ENCODE measurements at regions not wholly inside any gene's neighbourhood (a gene's known extent, or its start where the extent isn't known, plus 50 kb on each side); places are given as distances from the start of the nearest gene placed in this dataset.

DNA sequence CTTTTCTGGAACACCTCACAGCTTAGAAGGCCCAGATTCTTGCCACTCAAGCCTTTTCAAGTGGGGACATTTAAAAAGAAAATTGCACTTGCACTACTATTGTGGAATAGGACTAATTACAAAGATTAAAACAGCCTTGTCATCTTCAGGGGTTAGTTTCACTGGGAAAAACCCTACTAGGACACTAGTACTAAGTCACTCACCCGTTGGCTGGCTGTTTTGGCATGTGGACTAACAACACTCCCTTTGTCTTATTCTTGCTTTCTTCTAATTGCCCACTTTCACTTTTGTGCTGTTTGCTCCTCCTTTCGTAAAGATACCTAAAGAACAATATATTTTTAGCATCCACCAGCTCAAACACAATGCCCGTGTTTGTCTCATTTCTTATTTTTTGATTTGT, 200.9 kb upstream of the MID1 start:
- no peak for DNase-seq (ENCODE audit: low spot score)
- Histone ChIP-seq H3K27me3 (ENCODE audit: control insufficient read depth in 4 of 4, insufficient read depth in 4 of 4, low read length in 3 of 4) (no peaks in the 10 kb centered on the region), H3K9ac (ENCODE audit: low read depth in 1 of 2, low read length in 2 of 2) (no peak overlapping the region), H3K4me3 (ENCODE audit: low read depth in 1 of 3, low read length in 3 of 3) (no peak overlapping the region), H3K9me3 (ENCODE audit: control insufficient read depth in 4 of 4, low read length in 3 of 4) (no peaks in the 10 kb centered on the region), H3K36me3 (ENCODE audit: control insufficient read depth in 4 of 4, insufficient read depth in 3 of 4, low read depth in 1 of 4, low read length in 3 of 4) (no peaks in the 10 kb centered on the region), H3K27ac (ENCODE audit: low read depth in 1 of 2, low read length in 2 of 2) (no peak overlapping the region), H3K4me1 (ENCODE audit: control insufficient read depth in 4 of 4, insufficient read depth in 4 of 4, low read length in 3 of 4) (no peaks in the 10 kb centered on the region)
- no peak for TF ChIP-seq GABPA (IDR thresholded peaks at IDR 0.05 in 1 of 2, conservative IDR thresholded peaks at IDR 0.05 in 1 of 2)
- no peak for TF ChIP-seq FOXA1 (IDR thresholded peaks at IDR 0.05)
- TF ChIP-seq NR2F2 (IDR thresholded peaks at IDR 0.05) = no peak
- no peak for TF ChIP-seq FOXA2 (IDR thresholded peaks at IDR 0.05)
- TF ChIP-seq HNF4A (conservative IDR thresholded peaks at IDR 0.05) = no peak
- TF ChIP-seq RXRA (IDR thresholded peaks at IDR 0.05) = no peak
- TF ChIP-seq TAF1 (conservative IDR thresholded peaks at IDR 0.05) = no peak
- no peak for TF ChIP-seq HNF4G (IDR thresholded peaks at IDR 0.05)
- TF ChIP-seq, protein P1, sequence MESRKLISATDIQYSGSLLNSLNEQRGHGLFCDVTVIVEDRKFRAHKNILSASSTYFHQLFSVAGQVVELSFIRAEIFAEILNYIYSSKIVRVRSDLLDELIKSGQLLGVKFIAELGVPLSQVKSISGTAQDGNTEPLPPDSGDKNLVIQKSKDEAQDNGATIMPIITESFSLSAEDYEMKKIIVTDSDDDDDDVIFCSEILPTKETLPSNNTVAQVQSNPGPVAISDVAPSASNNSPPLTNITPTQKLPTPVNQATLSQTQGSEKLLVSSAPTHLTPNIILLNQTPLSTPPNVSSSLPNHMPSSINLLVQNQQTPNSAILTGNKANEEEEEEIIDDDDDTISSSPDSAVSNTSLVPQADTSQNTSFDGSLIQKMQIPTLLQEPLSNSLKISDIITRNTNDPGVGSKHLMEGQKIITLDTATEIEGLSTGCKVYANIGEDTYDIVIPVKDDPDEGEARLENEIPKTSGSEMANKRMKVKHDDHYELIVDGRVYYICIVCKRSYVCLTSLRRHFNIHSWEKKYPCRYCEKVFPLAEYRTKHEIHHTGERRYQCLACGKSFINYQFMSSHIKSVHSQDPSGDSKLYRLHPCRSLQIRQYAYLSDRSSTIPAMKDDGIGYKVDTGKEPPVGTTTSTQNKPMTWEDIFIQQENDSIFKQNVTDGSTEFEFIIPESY (IDR thresholded peaks at IDR 0.05) = no peak
- TF ChIP-seq, protein P2, sequence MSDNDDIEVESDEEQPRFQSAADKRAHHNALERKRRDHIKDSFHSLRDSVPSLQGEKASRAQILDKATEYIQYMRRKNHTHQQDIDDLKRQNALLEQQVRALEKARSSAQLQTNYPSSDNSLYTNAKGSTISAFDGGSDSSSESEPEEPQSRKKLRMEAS (IDR thresholded peaks at IDR 0.05) = no peak
- TF ChIP-seq, protein P3, sequence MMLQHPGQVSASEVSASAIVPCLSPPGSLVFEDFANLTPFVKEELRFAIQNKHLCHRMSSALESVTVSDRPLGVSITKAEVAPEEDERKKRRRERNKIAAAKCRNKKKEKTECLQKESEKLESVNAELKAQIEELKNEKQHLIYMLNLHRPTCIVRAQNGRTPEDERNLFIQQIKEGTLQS (IDR thresholded peaks at IDR 0.05) = no peak
- TF ChIP-seq SP1 (IDR thresholded peaks at IDR 0.05) = no peak
- no peak for TF ChIP-seq EGR1 (IDR thresholded peaks at IDR 0.05; ENCODE audit: low read depth in 2 of 2)
- no peak for TF ChIP-seq JUND (IDR thresholded peaks at IDR 0.05)
- TF ChIP-seq, protein P4, sequence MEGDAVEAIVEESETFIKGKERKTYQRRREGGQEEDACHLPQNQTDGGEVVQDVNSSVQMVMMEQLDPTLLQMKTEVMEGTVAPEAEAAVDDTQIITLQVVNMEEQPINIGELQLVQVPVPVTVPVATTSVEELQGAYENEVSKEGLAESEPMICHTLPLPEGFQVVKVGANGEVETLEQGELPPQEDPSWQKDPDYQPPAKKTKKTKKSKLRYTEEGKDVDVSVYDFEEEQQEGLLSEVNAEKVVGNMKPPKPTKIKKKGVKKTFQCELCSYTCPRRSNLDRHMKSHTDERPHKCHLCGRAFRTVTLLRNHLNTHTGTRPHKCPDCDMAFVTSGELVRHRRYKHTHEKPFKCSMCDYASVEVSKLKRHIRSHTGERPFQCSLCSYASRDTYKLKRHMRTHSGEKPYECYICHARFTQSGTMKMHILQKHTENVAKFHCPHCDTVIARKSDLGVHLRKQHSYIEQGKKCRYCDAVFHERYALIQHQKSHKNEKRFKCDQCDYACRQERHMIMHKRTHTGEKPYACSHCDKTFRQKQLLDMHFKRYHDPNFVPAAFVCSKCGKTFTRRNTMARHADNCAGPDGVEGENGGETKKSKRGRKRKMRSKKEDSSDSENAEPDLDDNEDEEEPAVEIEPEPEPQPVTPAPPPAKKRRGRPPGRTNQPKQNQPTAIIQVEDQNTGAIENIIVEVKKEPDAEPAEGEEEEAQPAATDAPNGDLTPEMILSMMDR (IDR thresholded peaks at IDR 0.05; ENCODE audit: low read depth, low read length, missing input control) = no peak
- TF ChIP-seq, protein P5, sequence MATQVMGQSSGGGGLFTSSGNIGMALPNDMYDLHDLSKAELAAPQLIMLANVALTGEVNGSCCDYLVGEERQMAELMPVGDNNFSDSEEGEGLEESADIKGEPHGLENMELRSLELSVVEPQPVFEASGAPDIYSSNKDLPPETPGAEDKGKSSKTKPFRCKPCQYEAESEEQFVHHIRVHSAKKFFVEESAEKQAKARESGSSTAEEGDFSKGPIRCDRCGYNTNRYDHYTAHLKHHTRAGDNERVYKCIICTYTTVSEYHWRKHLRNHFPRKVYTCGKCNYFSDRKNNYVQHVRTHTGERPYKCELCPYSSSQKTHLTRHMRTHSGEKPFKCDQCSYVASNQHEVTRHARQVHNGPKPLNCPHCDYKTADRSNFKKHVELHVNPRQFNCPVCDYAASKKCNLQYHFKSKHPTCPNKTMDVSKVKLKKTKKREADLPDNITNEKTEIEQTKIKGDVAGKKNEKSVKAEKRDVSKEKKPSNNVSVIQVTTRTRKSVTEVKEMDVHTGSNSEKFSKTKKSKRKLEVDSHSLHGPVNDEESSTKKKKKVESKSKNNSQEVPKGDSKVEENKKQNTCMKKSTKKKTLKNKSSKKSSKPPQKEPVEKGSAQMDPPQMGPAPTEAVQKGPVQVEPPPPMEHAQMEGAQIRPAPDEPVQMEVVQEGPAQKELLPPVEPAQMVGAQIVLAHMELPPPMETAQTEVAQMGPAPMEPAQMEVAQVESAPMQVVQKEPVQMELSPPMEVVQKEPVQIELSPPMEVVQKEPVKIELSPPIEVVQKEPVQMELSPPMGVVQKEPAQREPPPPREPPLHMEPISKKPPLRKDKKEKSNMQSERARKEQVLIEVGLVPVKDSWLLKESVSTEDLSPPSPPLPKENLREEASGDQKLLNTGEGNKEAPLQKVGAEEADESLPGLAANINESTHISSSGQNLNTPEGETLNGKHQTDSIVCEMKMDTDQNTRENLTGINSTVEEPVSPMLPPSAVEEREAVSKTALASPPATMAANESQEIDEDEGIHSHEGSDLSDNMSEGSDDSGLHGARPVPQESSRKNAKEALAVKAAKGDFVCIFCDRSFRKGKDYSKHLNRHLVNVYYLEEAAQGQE (IDR thresholded peaks at IDR 0.05) = no peak
- TF ChIP-seq YY1 (IDR thresholded peaks at IDR 0.05) = no peak
- no peak for TF ChIP-seq RAD21 (IDR thresholded peaks at IDR 0.05)
- 80% methylated on average over 3 of the region's 3 CpGs for WGBS
